Choroid plexus epithelial cell (primary cell): ENCODE measurements at regions not wholly inside any gene's neighbourhood (a gene's known extent, or its start where the extent isn't known, plus 50 kb on each side); places are given as distances from the start of the nearest gene placed in this dataset.
A peak's percentile ranks its signal among the peaks of the same experiment; 100 is the strongest.
"Not testable (repeated sequence)": the region's sequence is repeated elsewhere in the genome, so short reads cannot be mapped to it uniquely, and the experiment has no call there.

ENCODE experiments used
- DNase-seq: peaks from one replicate; pipeline ENCODE4 v3.0.0-alpha.2; 2010; ENCODE audit warnings: low read depth
- H3K4me3 ChIP-seq: 2 replicates; pipeline ENCODE4 v1.5.1; 2011; ENCODE audit warnings: low read depth, mild to moderate bottlenecking, control low read depth, low read length, moderate library complexity
- TF ChIP-seq, protein P1 (sequence below): conservative IDR thresholded peaks from 2 replicates; pipeline ENCODE4 v1.5.1; 2011; ENCODE audit warnings: low read depth, mild to moderate bottlenecking, control low read depth, inconsistent platforms, low read length, moderate library complexity

DNA sequence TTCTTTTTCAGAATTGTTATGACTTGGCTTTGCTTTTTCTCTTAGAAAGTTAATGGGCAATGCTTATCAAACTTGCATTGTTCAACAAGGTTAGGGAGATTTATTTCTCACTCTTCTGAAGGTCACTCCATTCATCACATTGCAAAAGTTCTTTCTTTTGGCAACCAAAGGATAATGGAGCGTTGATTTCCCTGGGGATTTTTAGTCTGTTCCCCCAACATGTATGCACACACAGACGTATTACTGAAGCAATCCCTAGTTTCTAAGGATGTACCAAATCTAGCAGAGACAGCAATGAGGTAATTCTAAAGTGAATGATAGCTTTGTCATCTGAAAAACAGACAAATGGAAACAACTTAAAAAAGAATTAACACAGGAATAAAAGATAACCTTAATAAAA is 349.1 kb downstream of the NYAP2 start:
- no peak overlapping the region for H3K4me3 ChIP-seq
- no peak for DNase-seq
- TF ChIP-seq, protein P1, sequence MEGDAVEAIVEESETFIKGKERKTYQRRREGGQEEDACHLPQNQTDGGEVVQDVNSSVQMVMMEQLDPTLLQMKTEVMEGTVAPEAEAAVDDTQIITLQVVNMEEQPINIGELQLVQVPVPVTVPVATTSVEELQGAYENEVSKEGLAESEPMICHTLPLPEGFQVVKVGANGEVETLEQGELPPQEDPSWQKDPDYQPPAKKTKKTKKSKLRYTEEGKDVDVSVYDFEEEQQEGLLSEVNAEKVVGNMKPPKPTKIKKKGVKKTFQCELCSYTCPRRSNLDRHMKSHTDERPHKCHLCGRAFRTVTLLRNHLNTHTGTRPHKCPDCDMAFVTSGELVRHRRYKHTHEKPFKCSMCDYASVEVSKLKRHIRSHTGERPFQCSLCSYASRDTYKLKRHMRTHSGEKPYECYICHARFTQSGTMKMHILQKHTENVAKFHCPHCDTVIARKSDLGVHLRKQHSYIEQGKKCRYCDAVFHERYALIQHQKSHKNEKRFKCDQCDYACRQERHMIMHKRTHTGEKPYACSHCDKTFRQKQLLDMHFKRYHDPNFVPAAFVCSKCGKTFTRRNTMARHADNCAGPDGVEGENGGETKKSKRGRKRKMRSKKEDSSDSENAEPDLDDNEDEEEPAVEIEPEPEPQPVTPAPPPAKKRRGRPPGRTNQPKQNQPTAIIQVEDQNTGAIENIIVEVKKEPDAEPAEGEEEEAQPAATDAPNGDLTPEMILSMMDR, result no peak

DNA sequence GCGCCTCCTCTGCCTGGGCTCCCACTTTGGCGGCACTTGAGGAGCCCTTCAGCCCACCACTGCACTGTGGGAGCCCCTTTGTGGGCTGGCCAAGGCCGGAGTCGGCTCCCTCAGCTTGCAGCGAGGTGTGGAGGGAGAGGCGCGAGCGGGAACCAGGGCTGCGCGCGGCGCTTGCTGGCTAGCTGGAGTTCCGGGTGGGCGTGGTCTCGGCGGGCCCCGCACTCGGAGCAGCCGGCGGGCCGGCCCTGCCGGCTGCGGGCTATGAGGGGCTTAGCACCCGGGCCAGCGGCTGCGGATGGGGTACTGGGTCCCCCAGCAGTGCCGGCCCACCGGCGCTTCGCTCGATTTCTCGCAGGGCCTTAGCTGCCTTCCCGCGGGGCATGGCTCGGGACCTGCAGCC is 344.5 kb downstream of the NYAP2 start:
- H3K4me3 ChIP-seq, DNase-seq: not testable (repeated sequence)

DNA sequence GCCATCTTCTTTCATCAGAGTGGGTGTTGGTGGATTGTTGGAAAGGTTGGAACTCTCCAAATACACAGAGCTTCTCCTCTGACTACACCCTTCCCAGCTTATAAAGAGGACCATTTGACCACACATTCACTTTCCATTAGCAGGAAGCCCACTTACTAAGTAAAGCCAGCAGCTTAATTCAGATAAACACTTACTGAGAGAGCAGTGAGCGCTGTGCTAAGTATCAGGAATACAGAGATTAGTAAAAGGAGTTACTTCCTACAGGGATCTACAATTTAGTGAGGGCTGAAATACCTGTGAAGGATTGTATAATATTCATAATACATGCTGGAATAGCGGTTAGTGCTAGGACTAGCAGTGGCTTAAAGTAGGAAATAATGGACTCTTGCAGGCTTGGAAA is 343.0 kb downstream of the NYAP2 start:
- H3K4me3 ChIP-seq, result no peak overlapping the region
- TF ChIP-seq, protein P1, result no peak

DNA sequence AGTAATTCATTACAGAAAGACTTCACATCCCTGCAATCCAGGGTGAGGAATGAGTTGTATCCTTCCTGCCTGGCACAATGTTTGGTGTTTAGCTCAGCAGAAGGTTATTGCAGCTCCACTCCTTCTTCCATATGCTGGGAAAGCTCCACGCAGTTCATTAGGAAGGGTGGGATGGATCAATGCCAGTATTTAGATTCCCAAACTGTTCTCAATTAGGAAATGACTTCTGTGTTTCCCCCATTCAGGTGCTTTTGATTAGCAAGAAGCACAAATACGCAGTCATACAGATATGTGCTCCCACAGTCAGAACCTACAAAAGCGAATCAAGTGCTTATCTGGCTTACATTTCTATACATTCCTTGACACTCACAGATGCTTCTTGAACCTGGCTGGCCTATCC is 340.6 kb downstream of the NYAP2 start:
- H3K4me3 ChIP-seq, result no peak overlapping the region
- peak; percentile 21 for DNase-seq
- TF ChIP-seq, protein P1, result no peak

More for the DNA sequence above, 343.0 kb downstream of the NYAP2 start:
- DNase-seq, result no peak

DNA sequence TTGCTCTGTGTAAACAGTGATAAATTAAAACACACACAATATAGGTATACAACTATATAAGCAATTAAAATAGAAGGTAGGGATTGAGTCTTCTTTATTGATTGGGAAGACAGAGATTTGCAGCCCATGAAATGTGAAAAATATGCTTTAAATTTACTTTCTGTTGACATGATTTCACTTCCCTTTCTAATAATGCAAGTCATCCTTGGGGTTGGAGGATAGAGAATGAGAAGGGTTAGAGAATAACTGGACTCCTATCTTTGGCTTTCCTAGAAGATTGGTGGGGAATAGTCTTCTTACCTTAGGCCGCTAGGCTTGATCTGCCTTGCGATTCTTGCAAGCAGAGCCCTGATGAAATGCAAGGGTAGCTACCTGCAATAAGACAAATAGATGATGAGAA is 339.8 kb downstream of the NYAP2 start:
- DNase-seq, result no peak

DNA sequence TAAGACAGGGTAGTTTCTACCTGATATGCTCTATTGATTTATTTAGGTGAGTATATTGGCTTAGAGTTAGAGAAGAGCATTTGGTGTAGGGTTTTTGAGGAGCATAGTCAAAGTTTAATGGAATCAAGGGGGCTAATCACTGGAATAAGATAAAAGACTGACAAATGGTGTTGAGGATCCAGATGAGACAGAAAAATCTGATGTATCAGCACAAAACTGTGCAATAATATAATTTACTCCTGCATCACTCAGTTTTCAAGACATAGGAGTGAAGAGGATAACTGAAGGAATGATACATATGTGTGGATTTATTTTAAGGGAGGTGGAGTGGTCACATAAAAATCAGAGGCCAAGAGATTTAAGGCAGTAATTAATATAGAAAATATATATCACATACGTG is 339.2 kb downstream of the NYAP2 start:
- TF ChIP-seq, protein P1, result no peak
- no peak overlapping the region for H3K4me3 ChIP-seq
- DNase-seq, result no peak

More for the DNA sequence above, 339.8 kb downstream of the NYAP2 start:
- TF ChIP-seq, protein P1, result no peak
- H3K4me3 ChIP-seq, result no peak overlapping the region

DNA sequence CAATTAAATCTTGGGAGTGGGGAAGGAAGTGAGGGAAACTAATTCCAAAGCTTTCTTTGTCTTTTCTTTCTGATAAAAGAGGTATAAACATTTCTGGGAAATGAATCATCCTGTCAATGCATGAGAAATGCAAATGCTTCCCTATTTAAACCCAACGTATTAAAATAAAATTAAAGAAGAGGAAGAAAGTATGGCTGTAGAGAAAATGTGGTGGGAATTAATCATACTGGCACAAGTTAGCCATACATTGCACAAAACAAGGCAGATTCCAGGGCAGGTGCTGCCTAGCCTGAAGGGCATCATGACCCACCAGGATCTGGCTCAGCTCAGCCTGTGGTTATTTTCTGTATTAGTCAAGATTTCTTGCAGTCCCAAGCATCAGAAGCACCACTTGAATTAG is 338.0 kb downstream of the NYAP2 start:
- TF ChIP-seq, protein P1, result no peak
- DNase-seq, result peak; percentile 33
- H3K4me3 ChIP-seq, result no peak overlapping the region

DNA sequence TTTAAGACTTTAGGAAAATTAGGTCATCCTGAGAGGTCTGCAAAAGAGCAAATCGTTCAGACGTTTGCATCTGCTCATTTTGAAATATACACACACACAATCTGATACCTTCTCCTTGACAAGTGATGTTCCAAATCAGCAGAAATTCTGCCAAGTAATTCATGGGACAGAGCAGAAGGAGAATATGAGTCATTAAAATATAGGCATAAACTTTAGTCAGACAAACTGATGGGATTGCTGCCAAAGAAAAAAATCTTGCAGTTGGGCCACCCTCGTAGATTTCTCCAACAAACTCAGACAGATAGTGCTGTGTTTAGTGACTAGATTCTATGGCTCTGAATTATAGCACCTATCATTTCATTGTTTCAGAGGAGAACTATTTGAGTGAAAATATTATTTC is 336.3 kb downstream of the NYAP2 start:
- DNase-seq, result peak; percentile 97
- TF ChIP-seq, protein P1, result no peak
- no peak overlapping the region for H3K4me3 ChIP-seq
